Liver (tissue), 3 donors: ENCODE measurements at regions not wholly inside any gene's neighbourhood (a gene's known extent, or its start where the extent isn't known, plus 50 kb on each side); places are given as distances from the start of the nearest gene placed in this dataset.
"Not testable (repeated sequence)": the region's sequence is repeated elsewhere in the genome, so short reads cannot be mapped to it uniquely, and the experiment has no call there.

Experiments used
- EGR1 ChIP-seq, 2 donors: IDR thresholded peaks; 2 replicates each; pipeline ENCODE4 v1.6.1; 2016 to 2018; ENCODE audit warnings: antibody characterized with exemption in 2 of 2, low read depth in 2 of 2
- GABPA ChIP-seq, 2 donors: IDR thresholded peaks in 1 of 2; conservative IDR thresholded peaks in 1 of 2; 2 replicates each; pipeline ENCODE4 v1.6.1; 2016; ENCODE audit warnings: antibody characterized with exemption in 2 of 2, mild to moderate bottlenecking in 1 of 2, moderate library complexity in 1 of 2
- HNF4G ChIP-seq: IDR thresholded peaks from 2 replicates; pipeline ENCODE4 v1.6.1; 2016; ENCODE audit warnings: antibody characterized with exemption
- NR2F2 ChIP-seq: IDR thresholded peaks from 2 replicates; pipeline ENCODE4 v1.6.1; 2016; ENCODE audit warnings: antibody characterized with exemption
- RAD21 ChIP-seq, 2 donors: IDR thresholded peaks; 2 replicates each; pipeline ENCODE4 v1.6.1; 2016; ENCODE audit warnings: antibody characterized with exemption in 2 of 2, mild to moderate bottlenecking in 2 of 2
- RXRA ChIP-seq, 2 donors: IDR thresholded peaks; 2 replicates each; pipeline ENCODE4 v1.6.1; 2017 to 2018; ENCODE audit warnings: antibody characterized with exemption in 2 of 2, mild to moderate bottlenecking in 1 of 2
- TAF1 ChIP-seq: conservative IDR thresholded peaks from 2 replicates; pipeline ENCODE4 v1.6.1; 2016; ENCODE audit warnings: antibody characterized with exemption, mild to moderate bottlenecking
- YY1 ChIP-seq: IDR thresholded peaks from 2 replicates; pipeline ENCODE4 v1.6.1; 2016; ENCODE audit warnings: antibody characterized with exemption, mild to moderate bottlenecking
- TF ChIP-seq, protein P1 (sequence below): fragments of 150-350 bp; IDR thresholded peaks from 2 replicates; pipeline ENCODE4 v1.5.1; 2017; ENCODE audit warnings: improper control_type of control experiment, low read depth, low read length; ENCODE audit not compliant: missing input control
- TF ChIP-seq, protein P2 (sequence below): IDR thresholded peaks from 2 replicates; pipeline ENCODE4 v1.6.1; 2016; ENCODE audit warnings: antibody characterized with exemption
- TF ChIP-seq, protein P3 (sequence below): IDR thresholded peaks from 2 replicates; pipeline ENCODE4 v1.6.1; 2016; ENCODE audit warnings: antibody characterized with exemption
- donor health status: healthy.
- donor health status: healthy.

DNA sequence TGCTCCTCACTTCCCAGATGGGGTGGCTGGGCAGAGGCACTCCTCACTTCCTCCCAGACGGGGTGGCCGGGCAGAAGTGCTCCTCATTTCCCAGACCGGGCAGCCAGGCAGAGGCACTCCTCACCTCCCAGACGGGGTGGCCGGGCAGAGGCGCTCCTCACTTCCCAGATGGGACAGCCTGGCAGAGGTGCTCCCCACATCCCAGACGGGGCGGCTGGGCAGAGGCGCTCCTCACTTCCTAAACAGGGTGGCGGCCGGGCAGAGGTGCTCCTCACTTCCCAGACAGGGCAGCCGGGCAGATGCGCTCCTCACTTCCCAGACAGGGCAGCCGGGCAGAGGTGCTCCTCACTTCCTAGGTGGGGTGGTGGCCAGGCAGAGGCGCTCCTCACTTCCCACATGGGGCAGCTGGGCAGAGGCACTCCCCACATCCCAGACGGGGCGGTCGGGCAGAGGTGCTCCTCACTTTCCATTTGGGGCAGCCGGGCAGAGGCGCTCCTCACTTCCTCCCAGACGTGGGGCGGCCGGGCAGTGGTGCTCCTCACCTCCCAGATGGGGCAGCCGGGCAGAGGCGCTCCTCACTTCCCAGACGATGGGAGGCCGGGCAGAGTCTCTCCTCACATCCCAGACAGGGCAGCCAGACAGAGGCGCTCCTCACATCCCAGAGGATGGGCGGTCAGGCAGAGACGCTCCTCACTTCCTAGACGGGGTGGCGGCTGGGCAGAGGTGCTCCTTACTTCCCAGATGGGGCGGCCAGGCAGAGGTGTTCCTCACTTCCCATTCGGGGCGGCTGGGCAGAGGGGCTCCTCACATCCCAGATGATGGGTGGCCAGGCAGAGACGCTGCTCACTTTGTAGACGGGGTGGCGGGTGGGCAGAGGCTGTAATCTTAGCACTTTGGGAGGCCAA, 274.5 kb downstream of the LIPI start:
- TF ChIP-seq, protein P1, sequence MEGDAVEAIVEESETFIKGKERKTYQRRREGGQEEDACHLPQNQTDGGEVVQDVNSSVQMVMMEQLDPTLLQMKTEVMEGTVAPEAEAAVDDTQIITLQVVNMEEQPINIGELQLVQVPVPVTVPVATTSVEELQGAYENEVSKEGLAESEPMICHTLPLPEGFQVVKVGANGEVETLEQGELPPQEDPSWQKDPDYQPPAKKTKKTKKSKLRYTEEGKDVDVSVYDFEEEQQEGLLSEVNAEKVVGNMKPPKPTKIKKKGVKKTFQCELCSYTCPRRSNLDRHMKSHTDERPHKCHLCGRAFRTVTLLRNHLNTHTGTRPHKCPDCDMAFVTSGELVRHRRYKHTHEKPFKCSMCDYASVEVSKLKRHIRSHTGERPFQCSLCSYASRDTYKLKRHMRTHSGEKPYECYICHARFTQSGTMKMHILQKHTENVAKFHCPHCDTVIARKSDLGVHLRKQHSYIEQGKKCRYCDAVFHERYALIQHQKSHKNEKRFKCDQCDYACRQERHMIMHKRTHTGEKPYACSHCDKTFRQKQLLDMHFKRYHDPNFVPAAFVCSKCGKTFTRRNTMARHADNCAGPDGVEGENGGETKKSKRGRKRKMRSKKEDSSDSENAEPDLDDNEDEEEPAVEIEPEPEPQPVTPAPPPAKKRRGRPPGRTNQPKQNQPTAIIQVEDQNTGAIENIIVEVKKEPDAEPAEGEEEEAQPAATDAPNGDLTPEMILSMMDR: not testable (repeated sequence)
- TF ChIP-seq, protein P2, sequence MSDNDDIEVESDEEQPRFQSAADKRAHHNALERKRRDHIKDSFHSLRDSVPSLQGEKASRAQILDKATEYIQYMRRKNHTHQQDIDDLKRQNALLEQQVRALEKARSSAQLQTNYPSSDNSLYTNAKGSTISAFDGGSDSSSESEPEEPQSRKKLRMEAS: not testable (repeated sequence)
- TF ChIP-seq RAD21 (IDR thresholded peaks at IDR 0.05); YY1; NR2F2; HNF4G; TAF1; RXRA (IDR thresholded peaks at IDR 0.05); GABPA (IDR thresholded peaks at IDR 0.05 in 1 of 2, conservative IDR thresholded peaks at IDR 0.05 in 1 of 2); EGR1 (IDR thresholded peaks at IDR 0.05; ENCODE audit: low read depth in 2 of 2): not testable (repeated sequence)
- TF ChIP-seq, protein P3, sequence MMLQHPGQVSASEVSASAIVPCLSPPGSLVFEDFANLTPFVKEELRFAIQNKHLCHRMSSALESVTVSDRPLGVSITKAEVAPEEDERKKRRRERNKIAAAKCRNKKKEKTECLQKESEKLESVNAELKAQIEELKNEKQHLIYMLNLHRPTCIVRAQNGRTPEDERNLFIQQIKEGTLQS: not testable (repeated sequence)
